NCI-H1417 (cell line): ENCODE measurements at regions not wholly inside any gene's neighbourhood (a gene's known extent, or its start where the extent isn't known, plus 50 kb on each side); places are given as distances from the start of the nearest gene placed in this dataset.
"Not testable (repeated sequence)": the region's sequence is repeated elsewhere in the genome, so short reads cannot be mapped to it uniquely, and the experiment has no call there.

Source experiments
- DNase-seq, 3 experiments: peaks; one replicate each; lab custom pipeline; 2025; lab: John Stamatoyannopoulos, UW

DNA sequence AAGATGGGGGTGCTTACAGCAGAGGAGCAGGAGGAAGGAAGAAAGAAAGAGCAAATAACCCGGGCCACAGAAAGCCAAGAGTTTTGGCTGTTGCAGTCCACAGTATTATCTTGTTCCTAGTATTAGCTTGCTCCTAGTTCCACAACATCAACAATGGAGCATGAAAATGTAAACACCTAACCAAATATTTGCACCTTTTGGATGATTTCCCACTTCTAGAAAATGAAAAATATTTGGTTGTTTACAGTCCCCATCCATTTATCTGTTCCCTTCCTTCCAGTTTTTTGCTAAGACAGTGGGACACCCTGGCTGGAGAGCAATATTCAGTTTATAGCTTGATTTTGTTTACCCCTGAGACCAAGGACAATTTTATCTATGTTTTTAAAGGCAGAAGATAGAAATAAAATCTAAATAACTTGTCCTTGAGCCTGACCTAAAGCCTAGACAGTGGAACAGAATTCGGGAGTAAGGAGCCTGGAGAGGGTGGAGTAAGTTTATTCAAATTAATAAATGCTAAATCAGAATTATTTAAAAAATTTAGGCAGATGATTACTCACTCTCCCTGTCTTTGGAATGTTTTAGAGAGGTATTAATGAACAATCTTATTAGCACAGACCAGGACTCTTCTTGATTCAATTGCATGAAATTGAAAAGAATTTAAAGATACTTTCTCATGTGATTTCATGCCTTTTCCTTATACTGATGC lies 51.6 kb downstream of the RESF1 start:
- DNase-seq, result no peak

DNA sequence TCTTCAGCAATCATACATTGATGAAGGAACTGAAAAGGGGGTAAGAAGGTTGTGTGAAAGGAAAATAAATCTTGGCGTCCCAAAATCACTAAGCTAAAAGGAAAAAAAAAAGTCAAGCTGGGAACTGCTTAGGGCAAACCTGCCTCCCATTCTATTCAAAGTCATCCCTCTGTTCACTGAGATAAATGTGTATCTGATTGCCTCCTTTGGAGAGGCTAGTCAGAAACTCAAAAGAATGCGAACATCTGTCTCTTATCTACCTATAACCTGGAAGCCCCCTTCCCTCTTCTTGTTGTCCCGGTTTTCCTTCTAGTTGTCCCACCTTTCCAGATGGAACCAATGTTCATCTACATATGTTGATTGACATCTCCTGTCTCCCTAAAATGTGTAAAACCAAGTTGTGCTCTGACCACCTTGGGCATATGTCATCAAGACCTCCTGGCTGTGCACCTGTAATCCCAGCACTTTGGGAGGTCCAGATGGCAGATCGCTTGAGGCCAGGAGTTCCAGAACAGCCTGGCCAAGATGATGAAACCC lies 53.1 kb downstream of the RESF1 start:
- no peak for DNase-seq

DNA sequence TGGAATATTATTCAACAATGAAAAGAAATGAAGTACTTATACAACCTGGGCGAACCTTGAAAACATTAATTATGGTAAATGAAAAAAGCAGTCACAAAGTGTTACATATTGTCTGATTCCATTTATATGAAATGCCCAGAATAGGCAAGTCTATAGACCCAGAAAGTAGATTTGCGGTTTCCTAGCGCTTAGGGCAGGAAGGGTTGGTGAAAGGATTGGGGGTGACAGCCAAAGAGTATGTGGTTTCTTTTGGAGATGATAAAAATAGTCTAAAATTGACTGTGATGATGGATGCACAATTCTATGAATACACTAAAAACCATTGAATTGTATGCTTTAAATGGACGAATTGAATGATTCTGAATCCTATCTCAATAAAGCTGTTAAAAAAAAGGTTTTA lies 55.8 kb downstream of the RESF1 start:
- no peak for DNase-seq

DNA sequence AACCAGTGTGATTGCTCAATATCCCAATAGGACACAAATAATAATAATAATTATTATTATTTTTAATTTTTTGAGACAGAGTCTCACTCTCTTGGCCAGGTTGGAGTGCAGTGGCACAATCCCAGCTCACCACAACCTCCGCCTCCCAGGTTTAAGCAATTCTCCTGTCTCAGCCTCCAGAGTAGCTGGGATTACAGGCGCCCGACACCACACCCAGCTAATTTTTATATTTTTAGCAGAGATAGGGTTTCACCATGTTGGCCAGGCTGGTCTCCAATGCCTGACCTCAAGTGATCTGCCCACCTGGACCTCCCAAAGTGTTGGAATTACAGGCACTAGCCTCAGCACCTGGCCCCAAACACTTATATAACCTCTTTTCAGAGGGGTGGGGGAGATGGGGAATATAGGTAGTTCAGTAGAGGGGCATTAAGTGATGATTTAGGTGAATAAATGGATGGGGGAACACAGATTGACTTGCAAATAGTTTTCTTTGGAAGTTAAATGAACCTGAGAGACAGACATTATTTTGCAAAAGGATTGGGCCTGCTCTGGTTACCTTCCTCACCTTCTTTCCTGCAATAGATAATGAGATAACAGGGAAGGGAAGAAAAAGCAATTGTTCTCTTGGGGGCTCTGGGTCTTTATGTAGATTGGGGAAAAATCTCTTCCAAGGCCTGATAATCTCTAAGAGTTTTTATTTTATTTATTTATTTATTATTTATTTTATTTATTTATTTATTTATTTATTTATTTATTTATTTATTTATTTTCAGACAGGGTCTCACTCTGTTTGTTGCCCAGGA lies 57.7 kb downstream of the RESF1 start:
- DNase-seq, result no peak

DNA sequence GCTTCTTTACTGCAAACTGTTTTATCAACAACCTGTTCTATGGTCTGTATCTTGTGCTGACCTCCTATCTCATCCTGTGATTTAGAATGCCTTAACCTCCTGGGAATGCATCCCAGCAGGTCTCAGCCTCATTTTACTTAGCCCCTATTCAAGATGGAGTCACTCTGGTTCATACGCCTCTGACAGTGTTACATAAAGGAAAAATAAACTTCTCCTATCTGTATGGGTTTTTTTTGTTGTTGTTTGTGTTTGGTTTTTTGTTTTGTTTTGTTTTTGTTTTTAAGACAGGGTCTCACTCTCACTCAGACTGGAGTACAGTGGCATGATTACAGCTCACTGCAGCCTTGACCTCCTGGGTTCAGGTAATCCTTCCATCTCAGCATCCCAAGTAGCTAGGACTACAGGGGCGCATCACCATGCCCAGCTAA lies 62.1 kb downstream of the RESF1 start:
- DNase-seq, result no peak

DNA sequence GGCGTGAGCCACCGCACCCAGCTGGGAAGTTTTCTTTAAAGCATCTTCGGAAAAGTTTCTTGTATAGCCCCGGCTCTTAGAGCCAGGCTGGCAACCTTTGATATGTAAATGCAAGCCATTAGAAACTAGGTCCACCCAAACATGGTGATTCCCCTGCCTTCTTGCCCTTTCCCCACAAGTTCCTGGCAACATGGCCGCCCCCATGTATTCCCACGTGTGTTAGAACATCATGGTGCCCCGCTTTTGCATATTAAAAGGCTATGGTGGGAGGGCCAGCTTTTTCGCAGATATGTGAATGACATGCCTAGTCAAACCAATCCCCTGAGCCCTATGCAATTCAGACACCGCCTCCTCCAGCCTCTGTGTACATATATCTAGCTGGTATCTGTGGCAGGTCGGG lies 63.2 kb downstream of the RESF1 start:
- DNase-seq, result not testable (repeated sequence)

DNA sequence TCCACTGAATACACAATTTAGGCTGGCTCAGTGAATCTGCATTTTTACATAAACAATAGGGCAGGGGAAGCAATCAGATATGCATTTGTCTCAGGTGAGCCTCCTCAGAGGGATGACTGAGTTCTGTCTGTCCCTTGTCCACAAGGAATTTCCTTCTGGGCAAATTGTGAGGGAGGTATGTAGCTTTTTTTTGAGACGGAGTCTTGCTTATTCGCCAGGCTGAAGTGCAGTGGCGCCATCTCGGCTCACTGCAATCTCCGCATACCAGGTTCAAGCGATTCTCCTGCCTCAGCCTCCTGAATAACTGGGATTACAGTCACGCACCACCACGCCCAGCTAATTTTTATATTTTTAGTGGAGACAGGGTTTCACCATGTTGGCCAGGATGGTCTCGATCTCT lies 64.6 kb downstream of the RESF1 start:
- DNase-seq, result not testable (repeated sequence)

DNA sequence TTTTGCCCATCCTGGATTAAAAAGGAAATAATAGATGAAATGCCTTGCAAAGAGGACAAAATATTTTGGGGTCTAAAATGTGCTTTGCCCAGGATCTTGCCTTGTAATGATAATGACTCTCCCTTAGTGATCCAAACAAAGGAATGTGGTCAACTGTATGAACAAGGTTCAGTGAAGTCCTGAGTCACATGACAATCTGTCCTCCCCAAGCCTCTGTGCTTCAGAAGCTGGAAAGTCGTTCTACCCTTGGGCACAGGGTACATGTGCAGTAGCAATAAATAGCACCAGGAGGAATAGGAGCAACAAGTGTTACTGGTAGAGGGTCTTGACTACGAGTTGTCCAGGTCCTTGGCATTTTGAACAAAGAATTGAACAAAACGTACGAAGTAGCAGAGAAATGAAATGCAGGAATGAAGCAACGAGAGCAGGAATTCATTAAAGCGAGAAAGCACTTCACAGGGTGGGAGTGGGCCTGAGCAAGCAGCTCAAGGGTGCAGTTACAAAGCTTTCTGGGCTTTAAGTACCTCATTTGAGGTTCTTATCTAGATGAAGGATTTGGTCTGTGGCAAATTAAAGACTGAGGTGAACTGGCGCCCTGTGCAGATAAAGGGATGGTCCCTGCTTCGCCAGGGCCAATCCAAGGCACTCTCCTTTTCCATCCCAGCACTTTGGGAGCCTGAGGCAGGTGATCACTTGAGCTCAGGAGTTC lies 65.8 kb downstream of the RESF1 start:
- peak in 1 of 3 experiments; percentile 84 for DNase-seq

DNA sequence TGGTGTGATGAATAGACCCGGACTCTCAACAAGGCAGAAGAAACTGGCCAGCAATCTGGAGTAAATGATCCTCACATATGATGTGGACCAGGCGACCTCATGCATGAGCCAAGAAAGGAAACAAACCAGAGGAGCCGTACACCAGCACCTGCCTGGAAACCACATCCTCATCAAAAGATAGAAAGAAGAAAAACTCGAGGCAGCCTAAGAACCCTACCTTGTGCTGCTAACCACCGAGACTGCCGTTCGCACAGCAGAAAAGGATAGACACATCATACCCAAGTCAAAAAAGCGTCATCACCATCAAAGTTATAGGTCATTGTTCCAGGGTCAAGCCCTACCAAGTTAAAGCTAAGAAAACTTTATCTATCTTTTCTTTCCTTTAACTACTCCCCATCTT lies 66.7 kb downstream of the RESF1 start:
- DNase-seq, result no peak

DNA sequence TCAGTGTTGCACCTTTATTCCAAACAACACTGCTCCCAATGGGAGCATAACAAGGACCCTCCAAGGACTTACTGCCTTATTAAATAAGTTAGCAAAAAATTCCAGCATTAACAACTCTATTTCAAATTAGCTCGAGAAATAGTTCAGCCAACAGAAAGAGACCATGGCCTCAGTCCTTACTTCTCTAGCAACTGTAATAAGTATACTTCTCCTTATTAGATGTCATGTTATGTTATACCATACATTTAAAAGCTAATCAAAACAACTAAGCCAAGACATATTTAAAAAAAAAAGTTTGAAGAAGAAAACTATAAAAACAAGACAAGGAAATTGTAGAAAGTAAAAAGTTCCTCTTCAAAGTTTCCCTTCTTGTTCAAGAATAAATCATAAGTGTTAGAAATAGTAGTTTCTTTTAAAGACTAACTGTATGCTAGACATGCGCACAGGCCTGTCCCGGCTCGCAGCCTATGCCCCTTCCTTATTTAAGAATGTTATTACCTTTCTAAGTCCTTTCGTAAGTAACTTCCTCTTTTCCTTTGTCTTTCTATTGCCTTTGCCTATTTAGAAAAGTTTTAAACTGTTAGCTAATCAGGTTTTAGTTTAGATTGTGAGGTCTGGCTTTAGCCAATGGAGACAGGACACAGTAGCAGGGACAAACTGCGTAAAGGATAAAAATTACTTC lies 68.6 kb downstream of the RESF1 start:
- DNase-seq, result no peak

DNA sequence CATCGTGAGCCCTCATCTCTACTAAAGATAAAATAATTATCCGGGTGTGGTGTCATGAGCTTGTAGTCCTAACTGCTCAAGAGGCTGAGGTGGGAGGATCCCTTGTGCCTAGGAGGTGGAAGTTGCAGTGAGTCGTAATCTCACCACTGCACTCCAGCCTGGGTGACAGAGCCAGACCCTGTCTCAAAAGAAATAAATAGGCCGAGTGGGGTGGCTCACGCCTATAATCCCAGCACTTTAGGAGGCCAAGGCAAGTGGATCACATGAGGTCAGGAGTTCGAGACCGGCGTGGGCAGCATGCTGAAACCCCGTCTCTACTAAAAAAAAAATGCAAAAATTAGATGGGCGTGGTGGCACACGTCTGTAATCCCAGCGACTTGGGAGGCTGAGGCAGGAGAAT lies 70.9 kb downstream of the RESF1 start:
- no peak for DNase-seq

DNA sequence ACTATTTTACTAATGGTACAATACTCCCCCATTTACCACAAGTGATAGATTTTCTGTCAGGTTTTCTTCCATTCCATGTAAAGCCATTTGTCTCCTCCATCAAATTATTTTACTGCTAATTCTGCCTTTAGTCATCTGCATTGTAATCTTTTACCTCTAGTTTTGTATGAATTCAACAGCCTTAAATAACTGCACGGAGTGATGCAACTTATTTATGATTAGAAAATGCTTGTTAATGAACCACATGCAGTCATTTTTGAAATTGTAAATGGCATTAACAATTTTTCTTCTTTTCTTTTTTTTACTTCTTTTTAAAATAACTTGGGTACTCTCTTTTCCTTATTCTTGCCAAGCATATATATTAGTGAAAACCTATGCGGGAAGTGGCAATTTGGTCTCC lies 71.5 kb downstream of the RESF1 start:
- DNase-seq, result no peak

DNA sequence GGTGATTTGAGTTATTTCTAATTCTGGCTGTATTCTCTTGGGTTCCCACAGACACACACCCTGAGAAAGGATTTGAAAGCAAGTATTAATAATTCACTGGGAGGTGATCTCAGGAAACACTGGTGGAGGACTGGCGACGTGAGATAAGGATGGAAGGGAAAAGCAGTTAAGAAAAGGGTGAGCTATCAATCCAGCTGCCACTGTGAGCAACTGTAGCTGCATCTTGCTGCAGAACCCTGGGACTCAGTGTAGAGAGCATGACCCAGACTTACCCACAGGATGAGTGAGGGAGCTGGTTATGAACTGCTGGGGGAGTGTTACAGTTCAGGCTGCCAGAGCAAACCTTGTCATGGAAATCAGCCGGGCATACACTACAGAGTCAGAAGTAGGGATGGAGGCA lies 71.9 kb downstream of the RESF1 start:
- DNase-seq, result no peak

DNA sequence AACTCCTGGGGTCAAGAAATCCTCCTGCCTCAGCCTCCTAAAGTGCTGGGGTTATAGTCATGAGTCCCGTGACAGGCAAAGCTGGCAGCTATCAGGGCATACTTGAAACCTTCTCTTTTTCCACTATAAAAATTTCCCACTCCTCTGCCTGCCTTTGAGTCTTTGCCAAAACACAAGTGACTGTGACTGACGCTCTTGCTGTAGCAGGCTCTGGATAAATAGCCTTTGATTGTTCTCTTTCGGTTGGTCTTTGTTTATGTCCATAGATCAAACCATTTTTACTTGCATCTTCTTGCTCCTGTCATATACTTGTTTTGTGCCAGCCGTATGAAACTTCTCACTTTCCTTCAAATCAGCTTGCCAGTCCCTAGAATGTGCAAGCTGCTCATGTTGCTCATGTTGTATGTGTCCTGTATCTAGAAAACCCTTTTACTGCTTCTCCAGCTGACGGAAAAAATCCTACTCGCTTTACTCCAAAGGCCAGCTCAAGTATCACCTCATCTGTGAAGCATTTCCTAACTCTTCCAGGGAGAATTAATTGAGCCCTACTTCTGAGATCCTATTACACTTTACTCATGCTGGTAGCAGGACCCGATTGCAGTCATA lies 73.1 kb downstream of the RESF1 start:
- DNase-seq, result peak in 1 of 3 experiments; percentile 26

DNA sequence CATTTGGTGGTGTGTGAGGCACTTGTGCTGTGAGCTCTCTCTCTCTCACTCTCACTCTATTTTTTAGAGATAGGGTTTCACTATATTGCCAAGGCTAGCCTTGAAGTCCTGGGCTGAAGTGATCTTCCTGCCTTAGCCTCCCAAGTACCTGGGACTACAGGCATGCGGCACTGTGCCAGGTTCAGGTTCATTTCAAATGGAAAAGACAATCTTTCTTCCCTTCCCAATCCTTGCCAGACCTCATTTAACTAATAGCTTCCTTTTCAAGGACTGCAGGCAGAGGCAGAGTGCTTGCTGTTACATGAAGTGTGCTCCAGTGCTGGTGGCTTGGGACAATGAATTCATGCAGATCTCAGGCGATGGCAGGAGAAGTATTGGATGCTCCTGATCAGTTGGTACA lies 73.2 kb upstream of the BICD1 start:
- DNase-seq, result peak in 1 of 3 experiments; percentile 84

DNA sequence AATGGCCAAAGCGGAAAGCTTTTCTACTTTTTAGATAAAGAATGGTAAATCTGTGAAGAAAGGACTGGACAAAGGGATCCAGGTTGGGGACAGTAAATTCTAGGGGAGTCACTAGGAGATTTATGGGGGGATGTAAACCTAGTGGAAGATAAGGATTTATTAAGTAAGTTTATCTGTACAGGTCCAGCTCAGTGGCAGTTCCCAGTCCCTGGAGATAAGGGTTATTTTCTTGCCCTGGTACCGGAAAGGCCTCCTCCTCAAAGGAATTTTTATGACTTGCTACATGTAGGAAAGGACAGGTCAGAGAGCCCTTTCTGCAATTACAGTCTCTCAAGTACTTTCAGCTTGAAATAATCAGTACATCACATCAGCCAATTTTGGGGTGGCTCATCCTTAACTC lies 72.6 kb upstream of the BICD1 start:
- no peak for DNase-seq

DNA sequence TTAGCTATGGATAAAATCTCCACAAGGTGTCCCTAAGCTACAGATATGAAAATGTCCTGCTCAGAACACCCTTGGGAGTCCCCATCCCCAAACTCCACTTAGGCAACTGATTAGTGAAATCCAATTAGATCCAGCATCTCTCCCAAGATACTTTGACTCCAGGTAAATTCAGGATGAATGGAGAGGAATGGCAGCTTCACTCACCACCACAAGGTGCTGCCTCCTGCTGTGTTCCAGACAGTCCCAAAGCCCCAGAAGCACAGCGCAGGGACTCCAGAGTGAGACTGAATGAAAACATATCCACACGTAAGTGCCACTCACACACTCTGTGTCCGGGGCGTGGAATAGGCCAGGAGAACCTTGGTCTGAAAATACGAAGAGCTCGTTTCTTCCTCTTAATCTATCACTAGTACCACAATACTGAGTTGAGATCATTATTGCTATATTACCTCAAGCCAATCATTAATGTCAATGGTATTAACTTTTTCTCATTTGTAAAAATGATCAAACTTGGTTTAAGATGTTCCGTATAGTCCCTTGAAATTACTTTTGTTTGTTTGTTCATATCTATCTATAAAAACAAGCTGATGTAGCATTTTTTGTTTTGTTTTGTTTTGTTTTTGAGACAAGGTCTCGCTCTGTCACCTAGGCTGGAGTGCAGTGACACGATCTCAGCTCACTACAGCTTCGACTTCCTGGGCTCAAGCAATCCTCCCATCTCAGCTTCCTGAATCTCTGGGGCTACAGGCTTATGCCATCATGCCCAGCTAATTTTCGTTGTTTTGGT lies 70.0 kb upstream of the BICD1 start:
- DNase-seq, result no peak

DNA sequence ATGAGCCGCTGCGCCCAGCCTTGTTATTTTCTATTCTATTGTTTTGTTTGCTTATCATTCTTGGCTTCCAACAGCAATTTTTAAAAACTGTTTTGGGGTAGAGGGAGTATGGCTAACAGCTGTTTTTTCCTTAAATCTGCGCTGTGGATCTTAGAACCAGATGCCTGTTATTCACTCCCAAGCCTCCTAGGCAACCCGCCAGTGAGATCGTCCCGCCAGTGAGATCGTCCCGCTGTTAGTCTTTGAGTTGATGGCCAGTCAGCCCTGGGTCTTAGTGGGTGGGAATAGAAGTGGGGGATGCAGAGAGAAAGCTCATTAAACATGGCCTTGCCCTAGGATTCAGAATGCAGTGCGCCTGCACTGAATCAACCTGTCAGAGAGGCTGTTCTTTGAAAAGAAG lies 67.3 kb upstream of the BICD1 start:
- DNase-seq, result no peak

DNA sequence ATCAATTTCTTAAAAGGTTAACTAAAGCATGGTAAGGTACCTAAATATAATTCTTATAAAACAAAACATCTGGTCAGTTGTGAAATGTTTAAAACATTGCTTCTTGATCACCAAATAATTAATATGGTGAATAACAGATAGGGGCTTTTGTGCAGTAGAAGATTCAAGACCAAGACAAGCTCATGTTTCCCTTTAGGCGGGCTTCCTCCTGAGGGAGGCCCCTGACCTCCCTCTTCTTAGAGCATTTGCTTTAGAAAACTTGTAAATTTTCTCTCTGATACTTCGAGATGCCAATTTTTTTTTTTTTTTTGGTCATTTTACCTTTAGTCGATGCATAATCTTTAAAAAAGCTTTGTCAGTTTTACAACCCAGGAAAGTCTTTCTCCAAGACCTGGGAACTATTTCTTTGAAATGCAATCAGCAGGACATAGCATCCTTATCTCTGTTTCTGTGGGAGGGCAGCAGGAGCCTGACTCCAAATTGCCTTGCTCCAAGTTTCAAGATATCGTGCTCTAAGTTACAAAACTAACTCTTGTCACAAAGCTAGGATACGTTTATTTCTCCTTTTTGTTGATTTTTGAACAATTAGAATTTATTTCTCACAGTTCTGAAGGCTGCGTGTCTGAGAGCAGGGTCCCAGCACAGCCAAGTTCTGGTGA lies 66.6 kb upstream of the BICD1 start:
- DNase-seq, result no peak

DNA sequence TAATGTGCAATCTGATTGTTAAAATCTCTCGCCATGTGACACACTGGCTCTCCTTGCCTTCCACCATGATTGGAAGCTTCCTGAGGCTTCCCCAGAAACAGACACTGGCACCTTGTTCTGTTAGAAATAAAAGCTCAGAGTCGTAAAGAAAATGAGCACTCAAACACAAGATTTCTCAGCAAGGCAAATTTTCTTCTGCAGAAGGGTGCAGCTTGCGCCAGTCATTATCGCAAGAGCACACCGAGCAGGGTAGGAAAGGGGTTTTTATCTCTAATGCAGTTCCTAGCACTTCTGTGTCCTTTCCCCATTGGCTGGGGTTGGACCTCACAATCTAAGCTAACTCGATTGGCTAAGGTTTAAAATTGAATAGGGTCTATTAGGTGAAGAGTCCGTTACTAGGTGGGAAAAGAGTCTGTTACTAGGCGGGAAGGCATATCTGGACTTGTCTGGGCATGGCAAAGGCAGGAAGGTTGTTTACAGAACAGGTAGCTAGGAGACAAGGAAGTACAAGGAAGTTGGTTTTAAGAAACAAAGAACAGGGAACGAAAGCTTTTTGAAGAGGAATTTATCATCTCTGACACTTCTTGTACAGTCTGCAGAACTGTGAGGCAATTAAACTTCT lies 62.6 kb upstream of the BICD1 start:
- no peak for DNase-seq
